ENCODE measurements at regions not wholly inside any gene's neighbourhood (a gene's known extent, or its start where the extent isn't known, plus 50 kb on each side); places are given as distances from the start of the nearest gene placed in this dataset.

DNA sequence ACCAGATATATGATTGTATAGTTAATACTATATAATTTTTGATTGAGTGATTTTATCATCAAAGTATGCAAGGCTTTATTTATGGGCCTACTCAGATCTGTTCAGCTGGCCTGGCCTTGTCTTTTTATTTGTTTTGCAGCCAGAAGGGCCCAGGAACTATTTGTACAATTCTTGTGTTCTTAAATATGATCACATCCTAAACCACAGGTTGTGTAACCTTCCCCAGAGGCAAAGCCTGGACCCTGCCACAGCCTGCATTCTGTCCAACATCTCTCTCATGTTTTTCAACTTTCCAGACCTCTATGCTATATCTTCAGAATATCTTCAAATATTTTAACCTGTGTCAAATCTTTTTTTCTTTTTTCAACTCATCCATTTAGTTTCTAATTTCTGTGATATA is 410.4 kb upstream of the MON1B start:
- Histone ChIP-seq H3K4me3 (ENCODE audit: low read depth, low read length, poor library complexity, severe bottlenecking) (no peak overlapping the region), H3K27me3 (replicated peaks; ENCODE audit: insufficient read depth, low read depth, low read length, poor library complexity) (no peaks in the 10 kb centered on the region), H3K36me3 (ENCODE audit: insufficient read depth, low read length, poor library complexity, severe bottlenecking) (no peaks in the 10 kb centered on the region), H3K4me1 (ENCODE audit: insufficient read depth, low read length, poor library complexity, severe bottlenecking) (no peaks in the 10 kb centered on the region), H3K9me3 (ENCODE audit: low read depth, low read length, poor library complexity, severe bottlenecking) (no peaks in the 10 kb centered on the region), H3K27ac (ENCODE audit: low read depth, low read length, poor library complexity, severe bottlenecking) (no peak overlapping the region)
- BruUV-seq (replicated peaks) = no TSS peak
- intact Hi-C loops (cut with micrococcal nuclease; ENCODE audit: unreplicated experiment) = no loop called here
- POLR2A ChIA-PET (ENCODE audit: low non-redundant PET) = no interaction called here
- no peak for DNase-seq (ENCODE audit: low spot score)
- TF ChIP-seq, protein P1, sequence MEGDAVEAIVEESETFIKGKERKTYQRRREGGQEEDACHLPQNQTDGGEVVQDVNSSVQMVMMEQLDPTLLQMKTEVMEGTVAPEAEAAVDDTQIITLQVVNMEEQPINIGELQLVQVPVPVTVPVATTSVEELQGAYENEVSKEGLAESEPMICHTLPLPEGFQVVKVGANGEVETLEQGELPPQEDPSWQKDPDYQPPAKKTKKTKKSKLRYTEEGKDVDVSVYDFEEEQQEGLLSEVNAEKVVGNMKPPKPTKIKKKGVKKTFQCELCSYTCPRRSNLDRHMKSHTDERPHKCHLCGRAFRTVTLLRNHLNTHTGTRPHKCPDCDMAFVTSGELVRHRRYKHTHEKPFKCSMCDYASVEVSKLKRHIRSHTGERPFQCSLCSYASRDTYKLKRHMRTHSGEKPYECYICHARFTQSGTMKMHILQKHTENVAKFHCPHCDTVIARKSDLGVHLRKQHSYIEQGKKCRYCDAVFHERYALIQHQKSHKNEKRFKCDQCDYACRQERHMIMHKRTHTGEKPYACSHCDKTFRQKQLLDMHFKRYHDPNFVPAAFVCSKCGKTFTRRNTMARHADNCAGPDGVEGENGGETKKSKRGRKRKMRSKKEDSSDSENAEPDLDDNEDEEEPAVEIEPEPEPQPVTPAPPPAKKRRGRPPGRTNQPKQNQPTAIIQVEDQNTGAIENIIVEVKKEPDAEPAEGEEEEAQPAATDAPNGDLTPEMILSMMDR (conservative IDR thresholded peaks at IDR 0.05; ENCODE audit: low read depth, low read length) = no peak
- TF ChIP-seq EZH2 (IDR thresholded peaks at IDR 0.05; ENCODE audit: borderline replicate concordance, low read depth, low read length, poor library complexity, severe bottlenecking) = no peak
- CTCF ChIA-PET = no interaction called here

DNA sequence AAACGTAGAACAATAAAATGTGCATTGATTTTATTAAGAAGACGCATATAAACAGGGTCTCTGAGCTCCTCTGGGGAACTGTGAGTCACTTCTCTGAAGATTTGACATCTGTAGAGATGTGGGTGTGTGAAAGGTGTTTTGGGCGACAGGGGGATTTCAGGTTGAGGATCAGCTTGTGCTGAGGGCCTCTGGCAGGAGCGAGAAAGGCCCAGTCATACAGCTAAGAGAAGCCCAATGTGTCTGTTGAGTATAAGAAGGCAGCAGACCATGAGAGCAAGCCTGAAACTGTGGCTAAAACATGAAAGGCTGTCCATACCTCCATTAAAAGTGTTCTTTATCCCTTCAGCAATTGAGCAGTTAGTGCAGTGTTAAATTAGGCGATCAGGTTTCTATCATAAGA is 406.5 kb upstream of the MON1B start:
- Histone ChIP-seq H3K36me3 (ENCODE audit: insufficient read depth, low read length, poor library complexity, severe bottlenecking) (no peaks in the 10 kb centered on the region), H3K27ac (ENCODE audit: low read depth, low read length, poor library complexity, severe bottlenecking) (no peak overlapping the region), H3K27me3 (replicated peaks; ENCODE audit: insufficient read depth, low read depth, low read length, poor library complexity) (no peaks in the 10 kb centered on the region), H3K9me3 (ENCODE audit: low read depth, low read length, poor library complexity, severe bottlenecking) (no peaks in the 10 kb centered on the region), H3K4me3 (ENCODE audit: low read depth, low read length, poor library complexity, severe bottlenecking) (no peak overlapping the region), H3K4me1 (ENCODE audit: insufficient read depth, low read length, poor library complexity, severe bottlenecking) (no peaks in the 10 kb centered on the region)
- POLR2A ChIA-PET (ENCODE audit: low non-redundant PET) = no interaction called here
- DNase-seq (ENCODE audit: low spot score) = no peak
- intact Hi-C loops (cut with micrococcal nuclease; ENCODE audit: unreplicated experiment) = no loop called here
- TF ChIP-seq EZH2 (IDR thresholded peaks at IDR 0.05; ENCODE audit: borderline replicate concordance, low read depth, low read length, poor library complexity, severe bottlenecking) = no peak
- TF ChIP-seq, protein P1 (conservative IDR thresholded peaks at IDR 0.05; ENCODE audit: low read depth, low read length) = no peak
- no TSS peak for BruUV-seq (replicated peaks)
- CTCF ChIA-PET = no interaction called here

DNA sequence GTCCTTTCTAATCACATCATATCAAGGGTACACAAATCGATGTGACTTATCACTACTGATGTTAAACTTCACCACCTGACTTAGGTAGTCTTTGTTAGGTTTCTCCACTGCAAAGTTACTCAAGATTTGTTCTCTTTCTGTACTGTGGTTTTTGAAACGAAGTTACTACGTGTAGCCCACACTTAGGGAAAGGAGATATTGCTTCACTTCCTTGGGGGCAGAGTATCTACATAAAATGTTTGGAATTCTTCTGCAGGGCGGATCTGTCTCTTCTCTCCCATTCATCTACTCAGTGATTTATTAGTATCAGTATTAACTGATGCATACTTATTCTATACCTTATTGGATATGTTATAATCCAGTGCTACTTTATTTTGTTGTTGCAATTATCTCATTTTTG is 403.6 kb upstream of the MON1B start:
- no peaks in the 10 kb centered on the region for H3K27me3 ChIP-seq (replicated peaks; ENCODE audit: insufficient read depth, low read depth, low read length, poor library complexity)
- H3K36me3 ChIP-seq (ENCODE audit: insufficient read depth, low read length, poor library complexity, severe bottlenecking) = no peaks in the 10 kb centered on the region
- BruUV-seq (replicated peaks) = no TSS peak
- no peak for TF ChIP-seq EZH2 (IDR thresholded peaks at IDR 0.05; ENCODE audit: borderline replicate concordance, low read depth, low read length, poor library complexity, severe bottlenecking)
- TF ChIP-seq, protein P1 (conservative IDR thresholded peaks at IDR 0.05; ENCODE audit: low read depth, low read length) = no peak
- CTCF ChIA-PET = no interaction called here
- POLR2A ChIA-PET (ENCODE audit: low non-redundant PET) = no interaction called here
- H3K27ac ChIP-seq (ENCODE audit: low read depth, low read length, poor library complexity, severe bottlenecking) = no peak overlapping the region
- H3K4me3 ChIP-seq (ENCODE audit: low read depth, low read length, poor library complexity, severe bottlenecking) = no peak overlapping the region
- DNase-seq (ENCODE audit: low spot score) = no peak
- no peaks in the 10 kb centered on the region for H3K9me3 ChIP-seq (ENCODE audit: low read depth, low read length, poor library complexity, severe bottlenecking)
- H3K4me1 ChIP-seq (ENCODE audit: insufficient read depth, low read length, poor library complexity, severe bottlenecking) = no peaks in the 10 kb centered on the region
- intact Hi-C loops (cut with micrococcal nuclease; ENCODE audit: unreplicated experiment) = no loop called here
